Lower leg skin (tissue), 4 donors: ENCODE measurements at regions not wholly inside any gene's neighbourhood (a gene's known extent, or its start where the extent isn't known, plus 50 kb on each side); places are given as distances from the start of the nearest gene placed in this dataset.

Experiments
- DNase-seq, 2 donors: peaks; one replicate each; pipeline ENCODE4 v3.0.0-alpha.2; 2019; ENCODE audit warnings: low spot score in 2 of 2
- H3K4me3 ChIP-seq: fragments of 200-600 bp; sonication (generic); 2 replicates; pipeline ENCODE4 v1.5.1; 2017; ENCODE audit warnings: mild to moderate bottlenecking, low read depth; ENCODE audit not compliant: poor library complexity, severe bottlenecking
- CTCF ChIP-seq, 3 donors: fragments of 450-650 bp; IDR thresholded peaks; one replicate each; pipeline ENCODE4 v1.5.1; 2016; ENCODE audit warnings: antibody characterized with exemption in 3 of 3, mild to moderate bottlenecking in 3 of 3, moderate library complexity in 2 of 3
- POLR2A ChIP-seq, 2 donors: fragments of 450-650 bp; IDR thresholded peaks; one replicate each; pipeline ENCODE4 v1.6.1; 2016 to 2017; ENCODE audit warnings: antibody characterized with exemption in 2 of 2, mild to moderate bottlenecking in 1 of 2, moderate library complexity in 1 of 2
- WGBS, 2 donors: methylation state at CpG; one replicate each; pipeline ENCODE4 v1.1.5; 2018; 5-methylcytosine and 5-hydroxymethylcytosine counted together
- intact Hi-C: fragments of 100-400 bp; cut with DNase I; formaldehyde crosslinking; loops from one replicate; pipeline ENCODE4 v1.15.0; 2023; ENCODE audit warnings: low total_unique reads

GRCh38 chr1:229895605-229896004, 171.4 kb upstream of the GALNT2 start:
- TF ChIP-seq POLR2A (IDR thresholded peaks at IDR 0.05): no peak
- no peak for TF ChIP-seq CTCF (IDR thresholded peaks at IDR 0.05)
- intact Hi-C loops: no loop called here
- DNase-seq: no peak
- 82 to 86% methylated on average over 3 of the region's 3 CpGs for WGBS, 2 donors
- H3K4me3 ChIP-seq: no peak overlapping the region

- WGBS, 2 donors: 48 to 49% methylated on average over 2 of the region's 2 CpGs
- intact Hi-C loops: no loop called here
- H3K4me3 ChIP-seq: no peak overlapping the region
- no peak for TF ChIP-seq CTCF (IDR thresholded peaks at IDR 0.05)
- no peak for TF ChIP-seq POLR2A (IDR thresholded peaks at IDR 0.05)
- DNase-seq: no peak
These were observed 170.7 kb upstream of the GALNT2 start for GRCh38 chr1:229896306-229896705.

GRCh38 chr1:229896861-229897260, 170.2 kb upstream of the GALNT2 start:
- no peak for DNase-seq
- 85 to 87% methylated on average over 5 of the region's 5 CpGs for WGBS, 2 donors
- no peak overlapping the region for H3K4me3 ChIP-seq
- intact Hi-C loops: no loop called here
- TF ChIP-seq POLR2A (IDR thresholded peaks at IDR 0.05) (no peak), CTCF (IDR thresholded peaks at IDR 0.05) (no peak)

GRCh38 chr1:229897501-229897900, 169.5 kb upstream of the GALNT2 start:
- WGBS, 2 donors: 29% methylated on average over 8 of the region's 8 CpGs
- DNase-seq: no peak
- TF ChIP-seq CTCF (IDR thresholded peaks at IDR 0.05) (no peak), POLR2A (IDR thresholded peaks at IDR 0.05) (no peak)
- intact Hi-C loops: no loop called here
- H3K4me3 ChIP-seq: no peak overlapping the region

GRCh38 chr1:229900220-229900619, 166.8 kb upstream of the GALNT2 start:
- DNase-seq: no peak
- intact Hi-C loops: no loop called here
- WGBS, 2 donors: 82 to 100% methylated on average over 1 of the region's 1 CpG
- TF ChIP-seq CTCF (IDR thresholded peaks at IDR 0.05): no peak
- no peak for TF ChIP-seq POLR2A (IDR thresholded peaks at IDR 0.05)
- no peak overlapping the region for H3K4me3 ChIP-seq

- WGBS, 2 donors: 75 to 82% methylated on average over 7 of the region's 7 CpGs
- DNase-seq: no peak
- no peak for TF ChIP-seq POLR2A (IDR thresholded peaks at IDR 0.05)
- intact Hi-C loops: no loop called here
- no peak overlapping the region for H3K4me3 ChIP-seq
These were observed 161.9 kb upstream of the GALNT2 start for GRCh38 chr1:229905031-229905545.
